HG02642 (cell line): ENCODE measurements at regions not wholly inside any gene's neighbourhood (a gene's known extent, or its start where the extent isn't known, plus 50 kb on each side); places are given as distances from the start of the nearest gene placed in this dataset.

ENCODE experiments used
- ATAC-seq: cut with Tn5 transposase; IDR thresholded peaks from one replicate; pipeline ENCODE4 v1.9.1; 2021; ENCODE audit warnings: mild to moderate bottlenecking; ENCODE audit not compliant: unreplicated experiment, poor library complexity

DNA sequence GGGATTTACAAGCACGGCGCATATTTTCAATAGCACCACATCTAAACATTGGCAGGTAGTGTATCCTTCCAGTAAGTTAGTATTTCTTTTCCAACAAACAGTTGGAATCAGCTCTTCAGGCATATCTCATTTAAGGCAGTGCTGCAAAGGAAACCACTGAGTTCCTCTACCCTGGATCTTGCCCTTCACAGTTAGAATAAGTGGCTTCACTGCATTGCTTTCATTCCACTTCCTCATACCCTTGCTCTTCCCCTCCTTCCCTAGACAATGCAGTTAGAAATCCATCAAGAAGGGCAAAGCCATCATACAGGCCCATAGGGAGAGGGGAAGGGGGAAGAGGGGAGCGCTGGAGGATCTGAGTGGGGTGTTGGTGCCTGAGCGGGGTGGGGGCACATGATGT lies 173.7 kb downstream of the FBXO15 start:
- no peak for ATAC-seq

GRCh38 chr18:73966954-73967353 lies 180.7 kb downstream of the FBXO15 start:
- no peak for ATAC-seq

DNA sequence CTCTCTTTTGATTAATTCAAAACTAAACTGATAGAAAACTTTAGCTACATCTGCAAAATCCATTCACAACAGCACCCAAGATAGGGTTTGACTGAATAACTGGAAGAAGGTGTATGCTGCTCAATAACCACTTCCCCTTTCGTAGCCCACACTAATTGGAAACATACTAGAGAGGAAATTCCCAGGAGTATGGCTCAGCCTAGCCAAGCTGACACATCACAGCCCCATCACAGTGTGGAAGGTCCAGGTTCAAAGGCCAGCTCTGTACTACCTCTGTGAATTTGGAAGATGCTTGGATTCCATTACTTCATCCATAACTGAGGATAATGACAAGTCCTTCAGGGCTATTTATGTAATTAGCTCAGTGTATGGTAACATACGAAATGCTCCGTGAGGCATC lies 185.4 kb downstream of the FBXO15 start:
- no peak for ATAC-seq

DNA sequence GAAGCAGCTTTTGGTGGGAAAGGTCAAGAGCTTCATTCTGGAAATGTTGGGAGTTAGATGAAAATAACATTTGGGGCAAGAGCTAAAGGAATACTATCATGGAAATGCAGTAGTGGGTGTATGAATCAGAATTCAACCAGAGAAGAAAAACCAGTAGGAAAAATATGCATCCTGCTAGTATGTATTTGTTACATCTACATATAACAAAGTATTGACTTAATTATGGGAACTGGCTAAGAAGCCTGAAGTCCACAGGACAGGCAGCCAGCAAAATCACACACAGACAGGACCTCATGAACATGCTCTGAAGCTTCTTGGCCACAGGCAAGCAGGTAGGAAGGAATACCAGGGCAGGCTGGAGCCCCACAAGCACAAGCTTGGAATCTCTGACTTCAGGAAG lies 185.8 kb downstream of the FBXO15 start:
- no peak for ATAC-seq

GRCh38 chr18:73959352-73959751 lies 188.3 kb downstream of the FBXO15 start:
- no peak for ATAC-seq

GRCh38 chr18:73954268-73954667 lies 193.4 kb downstream of the FBXO15 start:
- no peak for ATAC-seq

GRCh38 chr18:73952296-73952946 lies 195.2 kb downstream of the FBXO15 start:
- ATAC-seq: no peak

DNA sequence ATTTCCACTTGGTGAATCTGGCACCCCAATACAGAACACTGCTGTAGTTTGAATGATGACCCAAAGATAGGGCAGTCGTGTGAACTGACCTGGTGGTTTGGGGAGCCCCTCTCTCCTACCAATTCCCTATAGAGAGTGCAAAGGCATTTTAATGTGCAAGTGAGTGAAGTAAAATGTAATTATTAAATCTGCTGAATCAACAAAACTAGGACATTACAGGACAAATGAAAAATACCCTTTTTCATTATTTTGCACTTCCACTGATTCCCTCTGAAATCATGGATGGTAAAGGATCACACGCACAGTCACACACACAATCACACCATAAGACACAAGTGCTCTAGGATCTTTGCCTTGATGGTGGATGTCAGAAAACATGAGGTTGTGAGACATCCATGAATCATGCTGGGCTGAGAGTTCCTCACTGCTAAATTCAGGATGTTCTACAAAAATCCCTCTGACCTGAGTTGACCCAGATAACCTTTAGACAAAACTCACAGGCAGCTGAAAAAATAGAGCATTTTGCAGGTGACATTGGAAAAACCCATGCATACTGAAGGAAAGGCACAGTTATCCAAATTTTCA lies 197.4 kb downstream of the FBXO15 start:
- ATAC-seq: no peak

- ATAC-seq: no peak
Observed at GRCh38 chr18:73948497-73948896, 199.1 kb downstream of the FBXO15 start.

DNA sequence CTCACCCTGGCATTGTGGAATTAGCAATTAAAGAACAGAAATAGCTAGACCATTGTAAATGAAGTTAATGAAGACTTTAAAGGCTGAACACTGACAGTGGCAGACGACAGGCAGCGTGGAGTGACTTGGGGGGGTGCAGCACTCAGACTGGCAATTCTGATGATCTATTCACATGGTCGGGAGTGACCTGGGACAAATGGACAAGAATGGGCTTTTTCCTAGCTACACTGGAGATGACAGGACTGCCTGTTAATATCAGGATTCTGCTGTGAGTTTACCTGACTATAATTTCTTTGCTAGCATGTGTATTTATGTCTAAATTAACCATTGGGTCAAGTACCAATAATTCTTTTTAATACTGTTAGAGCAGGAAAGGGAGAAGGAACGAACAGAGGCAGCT lies 199.6 kb downstream of the FBXO15 start:
- ATAC-seq: no peak

GRCh38 chr18:73947180-73947921 lies 200.3 kb downstream of the FBXO15 start:
- no peak for ATAC-seq

- ATAC-seq: no peak
Observed at GRCh38 chr18:73945130-73945792, 202.4 kb downstream of the FBXO15 start.

DNA sequence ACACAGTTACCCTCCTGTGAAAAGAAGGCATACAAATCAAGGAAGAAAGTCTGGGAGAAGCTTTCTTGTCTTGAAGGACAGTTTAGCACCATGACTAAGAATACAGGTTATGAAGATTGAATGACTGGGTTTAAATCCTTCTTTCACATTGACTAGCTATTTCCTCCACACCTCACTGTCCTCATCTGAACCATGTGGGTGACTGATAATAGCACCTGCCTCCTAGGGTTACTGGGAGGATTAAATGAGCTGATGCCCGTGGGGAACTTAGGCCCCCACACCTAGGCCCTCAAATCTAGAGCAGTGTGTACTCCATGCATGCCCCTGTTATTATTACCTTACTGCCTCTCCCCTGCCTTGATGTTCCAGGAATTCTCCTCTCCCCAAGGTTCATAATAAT lies 202.9 kb downstream of the FBXO15 start:
- no peak for ATAC-seq

GRCh38 chr18:73943763-73944162 lies 203.9 kb downstream of the FBXO15 start:
- ATAC-seq: no peak

- no peak for ATAC-seq
Observed at GRCh38 chr18:73942956-73943355, 204.7 kb downstream of the FBXO15 start.

DNA sequence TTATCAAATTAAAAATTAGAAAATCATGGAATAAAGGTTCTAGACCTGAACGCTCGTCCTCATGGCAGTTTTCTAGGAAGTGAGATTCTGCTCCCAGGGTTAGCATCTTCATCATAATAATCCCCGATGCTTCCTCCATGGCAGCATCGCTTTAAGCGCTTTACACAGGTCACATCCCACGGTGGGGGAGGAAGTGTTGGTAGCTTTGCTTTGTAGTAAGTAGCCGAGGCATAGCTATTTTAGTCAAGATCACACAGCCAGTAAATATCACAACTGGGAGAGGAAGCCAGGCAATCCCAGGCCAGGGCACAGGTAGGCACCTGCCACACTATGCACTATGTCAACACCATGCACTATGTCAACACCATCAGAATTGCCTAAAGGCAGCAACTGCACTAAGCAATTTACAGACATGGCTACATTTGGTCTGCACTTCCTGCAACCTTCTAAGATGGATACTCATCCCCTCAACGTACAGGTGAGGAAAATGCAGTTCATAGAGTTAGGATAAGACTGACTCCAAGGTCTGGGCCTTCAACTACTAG lies 205.5 kb downstream of the FBXO15 start:
- ATAC-seq: no peak

GRCh38 chr18:73940721-73941120 lies 206.9 kb downstream of the FBXO15 start:
- ATAC-seq: no peak

DNA sequence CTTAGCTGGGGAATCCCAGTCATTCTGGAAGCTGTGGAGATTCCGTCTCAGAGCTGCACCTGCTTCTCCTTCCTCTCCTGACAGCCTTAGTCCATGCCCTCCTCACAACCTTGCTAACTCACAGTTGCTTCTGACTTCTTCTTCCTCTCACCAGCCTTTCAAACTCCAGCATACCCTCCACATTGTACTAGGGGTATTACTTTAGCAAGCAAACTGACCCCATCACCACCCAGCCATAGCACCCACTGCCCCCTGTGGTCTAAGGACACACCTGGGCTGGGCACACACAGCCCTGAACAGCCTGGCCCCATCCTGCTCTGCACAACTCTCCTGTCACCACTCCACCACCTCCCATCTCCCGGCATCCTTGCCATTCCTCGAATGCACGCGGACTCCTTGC lies 208.2 kb downstream of the FBXO15 start:
- ATAC-seq: no peak

GRCh38 chr18:73933685-73934084 lies 213.9 kb downstream of the FBXO15 start:
- ATAC-seq: no peak

GRCh38 chr18:73932976-73933375 lies 214.7 kb downstream of the FBXO15 start:
- no peak for ATAC-seq

- no peak for ATAC-seq
Observed at GRCh38 chr18:73927496-73927895, 220.1 kb downstream of the FBXO15 start.
